ENCODE measurements at regions not wholly inside any gene's neighbourhood (a gene's known extent, or its start where the extent isn't known, plus 50 kb on each side); places are given as distances from the start of the nearest gene placed in this dataset.

DNA sequence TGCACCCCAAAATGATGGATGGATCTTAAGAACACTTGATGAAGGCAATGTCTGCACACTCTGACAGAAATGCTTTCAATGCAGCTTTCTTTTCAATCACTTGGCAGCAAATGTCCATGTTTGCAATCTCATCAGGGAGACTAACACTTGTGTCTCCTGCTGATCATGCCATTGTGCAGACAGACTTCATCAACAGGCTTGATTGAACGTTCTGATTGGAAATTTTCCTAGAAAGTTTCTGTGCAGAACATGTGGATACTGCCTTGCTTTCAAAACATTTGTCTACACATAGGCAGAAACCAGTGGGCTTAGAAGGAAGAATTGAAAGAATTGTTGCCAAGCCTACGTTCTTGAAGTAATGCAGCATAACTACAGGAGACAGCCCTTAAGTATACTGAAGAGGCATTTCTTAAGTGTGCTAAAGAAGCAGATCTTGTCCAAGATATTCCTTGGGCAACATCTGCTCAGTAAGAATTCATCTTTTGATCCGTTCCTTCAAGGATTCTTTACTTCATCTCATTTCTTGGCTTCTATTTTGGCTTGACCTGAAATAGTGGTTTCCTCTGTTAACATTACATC is 120.4 kb upstream of the PLCB4 start:
- no peaks in the 10 kb centered on the region for H3K27me3 ChIP-seq (ENCODE audit: insufficient read depth, low read depth, severe bottlenecking)
- no peak overlapping the region for H3K4me3 ChIP-seq (ENCODE audit: low read depth, low read length)
- no peak for DNase-seq
- no peaks in the 10 kb centered on the region for H3K36me3 ChIP-seq
- no peak for TF ChIP-seq CTCF (IDR thresholded peaks at IDR 0.05; ENCODE audit: low read depth, low read length)
- no peak overlapping the region for H3K27ac ChIP-seq
- H3K9me3 ChIP-seq (ENCODE audit: severe bottlenecking): no peaks in the 10 kb centered on the region

- H3K4me3 ChIP-seq (ENCODE audit: low read depth, low read length): no peak overlapping the region
- no peaks in the 10 kb centered on the region for H3K27me3 ChIP-seq (ENCODE audit: insufficient read depth, low read depth, severe bottlenecking)
- no peaks in the 10 kb centered on the region for H3K9me3 ChIP-seq (ENCODE audit: severe bottlenecking)
- no peaks in the 10 kb centered on the region for H3K36me3 ChIP-seq
- no peak overlapping the region for H3K27ac ChIP-seq
- no peak for TF ChIP-seq CTCF (IDR thresholded peaks at IDR 0.05; ENCODE audit: low read depth, low read length)
- no peak for DNase-seq
Measured at GRCh38 chr20:8951164-8951563, 117.7 kb upstream of the PLCB4 start.

DNA sequence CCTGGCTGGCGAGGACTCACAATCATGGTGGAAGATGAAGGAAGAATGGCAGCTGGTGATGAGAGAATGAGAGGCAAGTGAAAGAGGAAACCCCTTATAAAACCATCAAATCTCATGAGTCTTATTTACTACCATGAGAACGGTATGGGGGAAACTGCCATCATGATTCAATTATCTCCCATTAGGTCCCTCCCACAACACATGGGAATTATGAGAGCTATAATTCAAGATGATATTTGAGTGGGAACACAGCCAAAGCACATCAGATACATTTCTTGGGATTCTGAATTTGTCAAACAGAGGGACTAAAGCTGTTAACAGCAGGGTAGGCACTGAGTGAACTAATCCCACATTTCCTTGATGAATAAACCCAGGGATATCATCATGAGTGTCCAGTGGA is 116.2 kb upstream of the PLCB4 start:
- Histone ChIP-seq H3K27me3 (ENCODE audit: insufficient read depth, low read depth, severe bottlenecking) (no peaks in the 10 kb centered on the region), H3K27ac (no peak overlapping the region), H3K36me3 (no peaks in the 10 kb centered on the region), H3K9me3 (ENCODE audit: severe bottlenecking) (no peaks in the 10 kb centered on the region), H3K4me3 (ENCODE audit: low read depth, low read length) (no peak overlapping the region)
- TF ChIP-seq CTCF (IDR thresholded peaks at IDR 0.05; ENCODE audit: low read depth, low read length): no peak
- DNase-seq: no peak

DNA sequence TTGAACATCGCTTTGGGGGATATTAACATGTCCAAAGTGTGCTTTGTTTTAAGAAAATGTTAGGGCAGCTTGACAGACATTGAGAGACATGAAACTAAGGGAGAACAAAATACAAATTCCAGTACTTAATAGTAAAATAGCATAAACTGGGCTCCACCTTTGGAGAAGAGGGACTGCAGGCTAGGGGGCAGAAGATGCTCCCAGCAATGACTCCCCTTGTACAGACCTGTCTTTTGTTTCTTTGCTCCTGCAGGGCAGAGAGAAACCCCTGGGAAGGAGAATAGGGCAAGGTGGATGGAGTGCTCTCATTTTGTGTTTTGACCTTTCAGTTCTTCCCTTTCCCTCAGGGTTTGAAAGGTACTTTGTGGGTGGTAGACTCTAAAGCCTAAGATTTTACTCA is 115.6 kb upstream of the PLCB4 start:
- Histone ChIP-seq H3K9me3 (ENCODE audit: severe bottlenecking) (no peaks in the 10 kb centered on the region), H3K27me3 (ENCODE audit: insufficient read depth, low read depth, severe bottlenecking) (no peaks in the 10 kb centered on the region), H3K36me3 (no peaks in the 10 kb centered on the region), H3K27ac (no peak overlapping the region), H3K4me3 (ENCODE audit: low read depth, low read length) (no peak overlapping the region)
- no peak for DNase-seq
- TF ChIP-seq CTCF (IDR thresholded peaks at IDR 0.05; ENCODE audit: low read depth, low read length): 0 out of 2 replicates have a peak, but pooled peaks have one; percentile 10

DNA sequence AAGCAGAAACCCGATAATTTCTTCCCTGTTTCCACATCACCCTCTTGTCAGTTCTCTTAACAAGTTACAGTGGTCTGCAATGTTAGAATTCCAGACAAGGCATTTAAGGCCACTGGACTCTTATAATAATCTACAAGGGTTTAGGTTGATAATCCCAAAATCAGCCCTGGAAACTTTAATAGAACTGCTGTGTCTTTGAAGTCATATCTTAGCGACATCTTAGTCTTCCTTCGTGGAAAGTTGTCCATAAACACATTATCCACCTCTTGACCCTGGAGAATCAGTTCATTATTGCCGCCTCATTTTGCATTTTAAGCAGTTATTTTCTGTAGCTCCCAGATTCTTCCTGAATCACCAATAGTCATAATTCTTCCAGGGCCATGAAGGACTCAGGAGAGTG is 108.6 kb upstream of the PLCB4 start:
- Histone ChIP-seq H3K27me3 (ENCODE audit: insufficient read depth, low read depth, severe bottlenecking) (no peaks in the 10 kb centered on the region), H3K27ac (no peak overlapping the region), H3K9me3 (ENCODE audit: severe bottlenecking) (no peaks in the 10 kb centered on the region), H3K4me3 (ENCODE audit: low read depth, low read length) (no peak overlapping the region), H3K36me3 (no peaks in the 10 kb centered on the region)
- TF ChIP-seq CTCF (IDR thresholded peaks at IDR 0.05; ENCODE audit: low read depth, low read length): no peak
- DNase-seq: no peak

DNA sequence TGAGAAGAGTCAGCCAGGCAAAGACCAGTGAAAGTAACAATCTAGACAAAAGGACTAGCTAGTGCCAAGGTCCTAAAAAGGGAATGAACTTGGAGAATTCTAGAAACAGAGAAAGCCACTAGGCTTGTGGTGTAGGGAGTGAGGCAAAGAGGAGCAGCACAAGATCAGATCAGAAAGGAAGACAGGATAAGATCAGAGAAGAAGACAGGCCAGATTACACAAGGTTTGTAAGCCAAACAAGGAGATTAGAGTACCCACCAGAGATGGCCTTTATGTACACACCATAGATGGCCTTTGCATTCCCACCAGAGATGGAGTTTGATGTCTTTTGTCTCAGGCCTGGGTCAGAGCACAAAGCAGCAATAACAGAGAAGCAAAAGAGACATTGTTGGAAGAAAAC is 105.6 kb upstream of the PLCB4 start:
- TF ChIP-seq CTCF (IDR thresholded peaks at IDR 0.05; ENCODE audit: low read depth, low read length): no peak
- no peak for DNase-seq
- H3K36me3 ChIP-seq: no peaks in the 10 kb centered on the region
- H3K27me3 ChIP-seq (ENCODE audit: insufficient read depth, low read depth, severe bottlenecking): no peaks in the 10 kb centered on the region
- H3K4me3 ChIP-seq (ENCODE audit: low read depth, low read length): no peak overlapping the region
- H3K9me3 ChIP-seq (ENCODE audit: severe bottlenecking): no peaks in the 10 kb centered on the region
- H3K27ac ChIP-seq: no peak overlapping the region
